SK-N-MC (cell line): ENCODE measurements at regions not wholly inside any gene's neighbourhood (a gene's known extent, or its start where the extent isn't known, plus 50 kb on each side); places are given as distances from the start of the nearest gene placed in this dataset.
"Not testable (repeated sequence)": the region's sequence is repeated elsewhere in the genome, so short reads cannot be mapped to it uniquely, and the experiment has no call there.

Experiments
- DNase-seq: peaks from one replicate; pipeline ENCODE4 v3.0.0-alpha.2; 2011; ENCODE audit warnings: low read depth, low spot score
- H3K27ac ChIP-seq: fragments of 200-600 bp; sonication (generic); 2 replicates; pipeline ENCODE4 v1.5.1; 2016; ENCODE audit warnings: mixed run types
- H3K36me3 ChIP-seq: fragments of 200-600 bp; sonication (generic); 2 replicates; pipeline ENCODE4 v1.6.1; 2017; ENCODE audit warnings: antibody characterized with exemption, low read length, mixed read lengths; ENCODE audit not compliant: insufficient read depth
- H3K4me3 ChIP-seq: fragments of 200-600 bp; sonication (generic); 2 replicates; pipeline ENCODE4 v1.5.1; 2016
- H3K9ac ChIP-seq: fragments of 200-600 bp; sonication (generic); 2 replicates; pipeline ENCODE4 v1.8.0; 2017; ENCODE audit warnings: mixed run types, mixed read lengths; ENCODE audit not compliant: insufficient read length
- H3K9me3 ChIP-seq: fragments of 200-600 bp; sonication (generic); 2 replicates; pipeline ENCODE4 v1.6.1; 2017; ENCODE audit warnings: low read depth, mild to moderate bottlenecking, antibody characterized with exemption, low read length, moderate library complexity, mixed read lengths
- EZH2 ChIP-seq: fragments of 200-600 bp; sonication (generic); IDR thresholded peaks from one replicate; pipeline ENCODE4 v1.6.1; 2017; ENCODE audit warnings: antibody characterized with exemption
- FOXP2 ChIP-seq: optimal IDR thresholded peaks from 2 replicates; pipeline ENCODE3; 2011; ENCODE audit warnings: mild to moderate bottlenecking, moderate library complexity; ENCODE audit not compliant: insufficient read depth; ENCODE audit errors: extremely low read length, control extremely low read depth
- POLR2AphosphoS5 ChIP-seq: IDR thresholded peaks from 2 replicates; pipeline ENCODE4 v1.6.1; 2012; ENCODE audit warnings: mild to moderate bottlenecking, low read depth, low read length, borderline replicate concordance

GRCh38 chr10:59448616-59449015 lies 86.3 kb upstream of the FAM13C start:
- TF ChIP-seq POLR2AphosphoS5 (no peak), FOXP2 (no peak), EZH2 (no peak)
- no peaks in the 10 kb centered on the region for H3K36me3 ChIP-seq
- no peaks in the 10 kb centered on the region for H3K9me3 ChIP-seq
- no peak overlapping the region for H3K9ac ChIP-seq
- H3K27ac ChIP-seq: no peak overlapping the region
- DNase-seq: no peak
- H3K4me3 ChIP-seq: no peak overlapping the region

DNA sequence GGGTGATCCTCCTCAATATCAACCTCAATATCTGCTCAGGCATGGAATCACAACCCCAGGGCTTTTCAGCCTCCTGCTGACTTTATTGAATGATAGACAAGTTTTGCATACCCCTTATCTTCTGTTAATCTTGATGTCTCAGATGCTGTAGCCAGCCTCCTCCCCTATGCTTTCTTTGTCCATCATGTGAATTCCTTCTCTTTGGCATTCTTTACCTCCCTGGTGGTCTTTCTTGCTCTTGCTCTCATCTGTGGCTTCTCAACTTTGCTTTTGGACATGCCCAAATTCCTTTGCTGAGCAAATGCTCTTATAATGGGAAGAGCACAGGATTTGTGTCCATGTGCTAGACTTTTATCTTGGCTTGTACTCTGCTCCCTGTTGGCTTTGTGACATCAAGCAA lies 73.4 kb upstream of the FAM13C start:
- Histone ChIP-seq H3K9ac (no peak overlapping the region), H3K4me3 (no peak overlapping the region), H3K36me3 (no peaks in the 10 kb centered on the region), H3K9me3 (no peaks in the 10 kb centered on the region), H3K27ac (no peak overlapping the region)
- DNase-seq: no peak
- no peak for TF ChIP-seq EZH2

DNA sequence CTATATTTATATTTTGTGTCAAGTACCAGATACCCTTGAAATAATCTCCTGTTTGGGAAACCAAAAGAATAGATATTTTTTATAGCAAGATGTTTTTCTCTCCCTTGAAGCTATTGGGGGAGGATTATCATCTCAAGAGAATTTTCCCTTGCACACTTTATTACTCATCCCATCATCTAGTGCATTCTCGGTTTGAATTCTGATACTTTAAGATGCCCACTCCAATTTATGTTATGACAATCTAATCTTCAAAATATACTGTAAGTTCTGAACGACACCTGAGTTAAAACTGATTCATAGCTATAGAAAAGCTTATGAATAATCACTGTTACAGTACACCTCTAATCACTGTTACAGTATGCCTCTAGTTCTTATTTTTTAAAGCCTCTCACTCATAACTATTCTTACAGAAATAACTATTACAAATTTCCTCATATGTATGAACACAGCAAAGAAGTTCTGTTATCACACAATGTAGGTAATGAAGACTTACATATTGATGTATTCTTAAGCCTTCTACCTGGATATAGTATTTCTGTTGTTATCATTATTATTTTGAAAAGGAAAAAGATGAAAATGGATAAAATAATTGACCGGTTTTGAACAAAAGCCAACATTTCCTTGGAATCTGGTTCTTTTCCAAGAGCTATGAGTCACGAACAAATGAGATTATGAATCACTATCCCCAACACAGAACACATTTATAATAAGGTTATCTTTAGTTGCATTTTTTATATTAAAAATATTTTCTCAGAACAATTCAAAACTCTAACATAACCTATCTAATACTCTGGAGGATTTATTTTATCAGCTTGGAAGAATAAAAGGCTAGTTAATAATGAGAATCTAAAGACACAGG lies 72.3 kb upstream of the FAM13C start:
- H3K4me3 ChIP-seq: no peak overlapping the region

GRCh38 chr10:59433720-59434428 lies 71.5 kb upstream of the FAM13C start:
- Histone ChIP-seq H3K36me3 (no peaks in the 10 kb centered on the region), H3K4me3 (no peak overlapping the region), H3K9ac (no peak overlapping the region), H3K27ac (no peak overlapping the region), H3K9me3 (no peaks in the 10 kb centered on the region)
- no peak for TF ChIP-seq POLR2AphosphoS5
- no peak for DNase-seq

More for the DNA sequence above, 72.3 kb upstream of the FAM13C start:
- no peak for TF ChIP-seq EZH2
- no peak for TF ChIP-seq FOXP2
- TF ChIP-seq POLR2AphosphoS5: no peak
- Histone ChIP-seq H3K36me3 (no peaks in the 10 kb centered on the region), H3K9ac (no peak overlapping the region), H3K9me3 (no peaks in the 10 kb centered on the region), H3K27ac (no peak overlapping the region)
- DNase-seq: no peak

DNA sequence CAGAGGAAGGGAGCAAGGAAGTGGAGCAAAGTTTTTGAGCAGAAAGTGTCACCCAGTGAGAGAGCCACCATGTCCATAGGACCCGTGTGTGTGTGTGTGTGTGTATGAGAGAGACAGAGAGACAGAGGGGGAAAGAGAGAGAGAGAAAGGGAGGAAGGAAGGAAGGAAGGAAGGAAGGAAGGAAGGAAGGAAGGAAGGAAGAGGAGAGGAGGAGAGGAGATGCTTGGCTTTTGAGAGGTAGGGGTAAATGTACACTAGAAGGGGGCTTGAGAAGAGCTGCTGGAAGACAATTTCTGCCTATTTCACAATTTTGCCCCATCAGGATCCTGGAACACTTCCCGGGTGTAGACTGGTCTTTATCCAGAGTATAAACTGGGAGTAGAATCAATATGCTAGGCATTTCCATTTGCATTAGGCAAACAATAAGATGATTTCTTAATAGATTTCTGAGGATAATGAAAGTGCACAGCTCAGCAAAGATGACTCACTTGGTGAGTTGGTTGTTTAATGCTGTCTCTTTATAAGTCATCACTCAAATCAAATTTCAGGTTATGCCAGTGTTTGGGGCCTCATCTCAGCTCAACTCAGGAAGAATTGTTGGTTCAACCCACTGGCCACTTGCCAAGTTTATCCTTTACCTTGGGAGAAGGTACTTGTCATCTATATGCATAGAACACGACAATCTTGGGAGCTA lies 70.0 kb upstream of the FAM13C start:
- Histone ChIP-seq H3K27ac (peak overlapping the region; percentile 36; the same call in 1 of the 2 replicates), H3K9ac (no peak overlapping the region), H3K4me3 (no peak overlapping the region), H3K36me3 (no peaks in the 10 kb centered on the region), H3K9me3 (no peaks in the 10 kb centered on the region)
- peak; percentile 39 for DNase-seq
- TF ChIP-seq POLR2AphosphoS5 (no peak), FOXP2 (no peak), EZH2 (no peak)

GRCh38 chr10:59413795-59414194 lies 51.4 kb upstream of the FAM13C start:
- H3K27ac ChIP-seq, DNase-seq, H3K9me3 ChIP-seq, H3K9ac ChIP-seq, H3K4me3 ChIP-seq, H3K36me3 ChIP-seq: not testable (repeated sequence)
